AML-193 (cell line): ENCODE measurements at regions not wholly inside any gene's neighbourhood (a gene's known extent, or its start where the extent isn't known, plus 50 kb on each side); places are given as distances from the start of the nearest gene placed in this dataset.

Experiments
- DNase-seq, 2 experiments: peaks; one replicate each; lab custom pipeline; 2025; lab: John Stamatoyannopoulos, UW

DNA sequence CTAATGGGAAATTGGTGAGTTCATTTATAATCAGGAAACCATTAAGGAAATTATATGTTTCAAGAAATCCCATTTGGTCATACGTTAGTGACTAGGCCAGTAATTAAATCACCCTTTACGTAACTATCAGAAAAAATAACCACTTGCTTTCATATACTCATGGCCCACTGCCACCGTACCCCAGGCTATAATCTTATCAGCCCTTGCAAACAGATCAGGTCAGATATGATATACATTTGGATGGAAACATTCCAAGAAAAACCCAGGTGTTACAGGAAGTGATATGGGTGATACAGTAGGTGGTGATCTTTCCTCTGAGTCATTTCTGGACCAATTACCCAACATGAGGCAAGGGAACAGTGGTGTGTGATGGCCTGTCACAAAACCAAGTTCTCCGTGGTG is 481.0 kb upstream of the SEMA3A start:
- DNase-seq = no peak

DNA sequence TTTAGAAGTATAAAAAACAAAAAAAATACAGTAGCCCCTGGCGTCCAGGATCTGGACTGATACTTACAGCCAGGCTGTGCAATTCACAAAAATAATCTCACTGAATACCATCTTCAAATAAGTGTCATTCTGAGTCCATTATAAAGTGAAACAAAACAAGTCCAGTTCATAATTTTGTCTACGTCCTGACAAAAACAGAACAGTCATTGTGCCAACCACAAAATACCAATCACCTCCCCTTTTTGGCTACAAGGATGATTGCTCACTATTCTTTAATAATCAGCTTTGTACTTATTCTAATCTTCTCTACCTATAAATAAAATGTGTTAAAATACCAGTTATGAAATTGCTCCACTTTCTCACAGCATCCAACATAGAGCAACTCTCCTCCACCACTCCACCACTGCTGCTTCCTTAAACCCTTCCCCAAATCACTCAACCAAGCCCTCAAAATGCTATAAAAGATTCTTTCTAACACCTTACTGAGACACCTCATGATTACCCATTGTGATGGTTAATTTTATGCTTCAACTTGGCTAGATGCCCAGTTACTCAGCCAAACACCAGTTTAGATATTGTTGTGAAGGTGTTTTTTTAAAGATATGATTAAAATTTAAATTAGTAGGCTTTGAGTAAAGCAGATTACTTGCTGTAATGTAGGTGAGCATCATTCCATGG is 479.8 kb upstream of the SEMA3A start:
- no peak for DNase-seq

DNA sequence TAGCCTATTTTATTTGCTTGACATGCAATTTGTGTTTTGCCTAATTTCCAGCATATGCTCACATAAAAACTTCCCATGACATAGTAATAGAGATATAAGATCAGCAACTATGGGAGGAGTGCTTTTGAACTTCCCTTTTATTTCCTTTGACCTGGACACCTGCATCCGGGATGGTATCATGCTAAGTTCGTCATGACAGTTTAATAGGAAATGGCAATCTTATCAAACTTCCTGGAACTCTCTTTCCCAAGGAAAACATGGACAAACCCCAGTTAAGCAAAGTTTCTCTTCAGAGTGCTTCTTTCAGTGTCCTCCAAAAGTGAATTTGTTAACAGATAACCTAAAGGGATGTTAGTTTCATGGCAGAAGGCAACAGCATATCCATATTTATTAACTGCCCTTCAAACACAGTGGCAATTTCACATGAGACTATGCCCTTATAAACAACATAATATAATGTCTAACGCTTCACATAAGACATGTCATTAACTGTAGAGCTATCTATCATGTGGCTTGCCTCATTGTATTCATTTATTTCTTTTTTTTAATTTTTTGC is 474.7 kb upstream of the SEMA3A start:
- no peak for DNase-seq

DNA sequence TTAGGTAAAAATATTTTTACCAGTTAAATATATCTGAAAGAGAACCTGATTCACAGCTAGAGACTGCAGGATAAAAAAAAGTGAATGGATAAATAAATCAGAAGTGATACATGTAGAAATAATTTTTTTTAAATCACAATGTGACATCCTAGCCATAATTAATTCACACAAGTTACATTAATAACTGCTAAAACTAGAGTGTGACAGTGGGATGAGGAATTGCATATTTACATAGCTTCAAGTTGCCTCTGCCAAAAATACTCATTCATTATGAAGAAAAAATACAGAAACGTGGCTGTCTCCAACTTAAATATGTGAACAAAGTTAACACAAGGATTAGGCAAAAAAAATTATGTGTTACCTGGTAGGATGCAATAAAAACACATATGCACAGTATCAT is 473.5 kb upstream of the SEMA3A start:
- no peak for DNase-seq

DNA sequence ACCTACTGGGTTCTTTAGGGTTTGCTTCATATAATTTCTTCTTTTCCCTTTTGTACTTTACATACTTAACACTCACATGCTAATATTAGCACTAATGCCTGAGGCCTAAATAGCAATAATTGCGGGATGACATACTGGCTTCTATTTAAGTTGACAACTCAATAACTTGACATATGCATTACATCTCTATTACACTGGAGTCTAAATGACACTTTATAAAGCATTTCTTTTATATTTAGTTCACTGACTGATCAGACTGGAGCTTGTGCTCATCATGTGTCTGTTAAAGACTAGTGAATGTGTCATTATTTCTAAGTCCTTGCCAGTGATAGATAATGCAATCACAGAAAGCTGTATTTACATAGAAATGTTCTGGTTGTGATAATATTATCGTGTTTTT is 472.1 kb upstream of the SEMA3A start:
- DNase-seq = no peak

DNA sequence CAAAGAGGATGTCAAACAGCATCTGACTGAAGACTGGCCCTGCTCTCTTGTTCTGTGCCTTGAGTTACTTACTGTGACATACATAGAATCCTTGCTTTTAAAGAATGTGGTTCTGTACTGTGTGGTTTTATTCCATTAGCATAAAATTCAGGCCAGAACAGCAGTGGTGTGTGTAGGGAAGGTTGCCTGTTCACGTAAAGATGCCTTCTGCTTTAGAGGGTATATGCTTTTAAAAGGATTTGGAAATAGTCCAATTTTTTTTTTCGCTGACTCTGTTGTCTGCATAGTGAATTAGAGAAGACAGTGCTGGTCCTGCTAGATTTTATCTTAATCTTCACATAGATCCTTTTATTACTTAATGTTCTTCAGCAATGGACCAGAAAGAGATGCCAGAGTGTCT is 470.8 kb upstream of the SEMA3A start:
- no peak for DNase-seq

DNA sequence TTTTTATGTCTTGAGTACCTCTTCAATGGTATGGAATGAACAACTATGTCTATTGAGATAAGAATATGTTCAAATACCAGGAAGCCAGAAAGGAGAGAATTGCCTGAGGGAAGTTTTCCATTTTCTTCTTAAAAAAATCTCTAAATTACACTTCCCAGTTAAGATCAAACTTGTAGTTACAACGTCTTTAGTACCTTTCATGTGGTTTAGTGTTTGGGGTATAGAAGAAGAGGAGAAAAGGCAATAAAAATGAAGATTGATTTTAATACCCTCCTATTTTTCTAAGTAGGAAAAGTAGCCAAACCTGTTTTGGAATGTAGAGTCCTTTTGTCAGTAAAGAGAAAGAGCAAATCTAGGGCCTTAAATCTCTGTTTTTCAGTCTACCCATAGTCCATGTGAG is 470.0 kb upstream of the SEMA3A start:
- no peak for DNase-seq

DNA sequence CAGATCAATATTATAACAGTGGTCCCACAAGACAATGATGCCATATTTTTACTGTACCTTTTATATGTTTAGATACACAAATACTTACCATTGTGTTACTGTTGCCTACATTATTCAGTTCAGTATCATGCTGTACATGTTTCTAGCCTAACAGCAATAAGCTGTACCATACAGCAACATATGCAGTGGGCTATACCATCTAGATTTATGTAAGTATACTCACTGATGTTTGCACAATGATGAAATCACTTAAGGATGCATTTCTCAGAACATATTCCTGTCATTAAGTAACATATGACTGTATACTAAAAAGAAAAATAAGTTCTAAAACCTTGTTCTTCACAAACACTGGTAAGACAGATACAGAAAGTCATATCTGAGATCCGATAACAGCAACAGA is 468.6 kb upstream of the SEMA3A start:
- no peak for DNase-seq

DNA sequence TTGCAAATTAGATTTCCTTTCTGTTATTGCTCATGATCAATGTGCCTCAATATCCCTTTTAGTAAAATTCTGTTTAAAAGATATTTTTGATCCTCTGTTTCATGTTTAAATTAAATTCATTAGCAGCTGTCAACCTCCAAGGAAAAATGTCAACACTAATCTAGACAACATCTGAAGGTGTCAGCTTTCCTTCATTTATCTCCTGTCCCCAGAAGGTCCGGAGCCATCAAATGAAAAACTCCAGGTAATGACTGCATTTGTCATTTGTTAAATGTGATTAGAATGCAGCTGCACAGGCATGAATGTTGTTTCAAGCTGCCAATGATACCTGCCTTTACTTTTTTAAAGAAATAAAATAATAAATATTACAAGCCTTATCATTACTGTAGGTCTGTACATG is 463.7 kb upstream of the SEMA3A start:
- DNase-seq = no peak

DNA sequence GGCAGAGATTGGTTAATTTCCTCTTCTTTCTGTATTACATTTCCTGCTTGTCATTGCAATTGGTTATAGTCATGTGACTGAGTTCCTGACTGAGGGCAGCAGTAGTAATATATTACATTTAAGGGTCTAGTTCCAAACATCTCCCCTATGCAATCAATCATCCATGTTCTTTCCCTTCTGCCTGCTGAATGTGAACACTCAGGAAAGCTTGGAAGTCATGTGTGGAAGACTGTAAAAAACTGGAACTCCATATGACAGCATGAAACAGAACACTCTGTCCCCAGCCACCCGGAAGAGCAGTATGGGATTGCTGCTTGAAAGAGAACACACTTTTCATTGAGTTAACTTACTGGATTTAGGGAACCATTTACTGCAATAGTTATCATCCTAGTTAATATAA is 459.7 kb upstream of the SEMA3A start:
- no peak for DNase-seq

DNA sequence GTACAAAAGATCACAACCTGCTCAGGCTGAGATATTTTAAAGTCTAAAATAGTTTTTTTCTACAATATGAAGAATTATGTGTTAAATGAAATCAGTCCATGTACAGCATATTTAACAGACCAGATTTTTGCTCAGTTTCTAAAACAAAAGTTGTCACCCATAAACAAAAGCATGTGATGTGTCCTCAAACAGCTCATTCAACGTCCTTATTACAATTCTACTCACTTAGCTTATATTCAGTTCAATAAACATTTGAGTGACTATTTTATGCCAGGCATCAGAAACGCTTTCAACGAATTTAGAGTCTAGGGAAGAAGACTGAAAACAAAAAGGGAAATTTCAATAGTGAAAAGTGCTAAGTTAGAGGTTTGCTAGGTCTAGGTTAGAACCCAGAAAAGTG is 457.3 kb upstream of the SEMA3A start:
- DNase-seq = no peak

DNA sequence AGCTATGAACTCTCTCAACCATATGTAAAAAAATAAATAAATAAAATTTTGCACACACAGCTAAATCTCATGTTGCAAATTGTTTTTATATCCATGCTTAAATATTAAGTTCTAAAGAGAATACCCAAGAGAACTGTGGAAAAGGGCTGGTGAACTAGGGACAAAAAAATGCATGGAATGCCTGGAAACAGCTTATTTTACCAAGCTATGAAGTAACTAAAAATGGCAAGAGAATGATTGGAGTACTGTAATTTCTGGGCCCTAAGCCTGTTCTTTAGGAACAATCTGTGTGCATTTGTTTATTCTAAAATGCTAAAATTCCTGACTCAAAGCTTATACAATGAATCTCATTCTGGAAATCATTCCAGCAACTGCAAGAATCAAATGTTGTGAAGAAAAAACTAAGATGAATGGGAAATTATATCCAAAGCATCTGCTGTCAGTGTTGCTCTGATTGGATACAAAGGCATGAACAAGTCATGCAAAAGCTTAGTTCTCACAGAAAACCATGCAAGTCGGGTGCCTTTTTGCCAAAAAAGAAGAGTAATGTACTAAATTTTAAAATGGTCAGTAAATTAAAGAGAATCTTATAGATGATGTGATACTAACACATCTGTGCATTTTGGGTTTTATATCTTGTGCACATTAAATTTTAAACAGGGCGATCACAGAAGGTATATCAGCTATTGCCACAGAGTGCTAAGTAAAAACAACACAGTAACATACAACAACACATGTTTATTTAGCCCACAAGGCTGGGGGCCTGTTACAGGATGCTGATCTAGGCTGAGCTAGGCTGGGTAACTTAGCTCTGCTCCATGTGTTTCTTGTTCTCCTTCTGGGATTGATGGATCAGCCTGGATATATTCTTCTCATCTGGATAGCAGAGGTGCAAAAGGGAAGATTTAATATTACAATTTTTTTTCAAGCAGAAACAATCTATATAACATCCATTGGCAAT is 453.5 kb upstream of the SEMA3A start:
- no peak for DNase-seq

DNA sequence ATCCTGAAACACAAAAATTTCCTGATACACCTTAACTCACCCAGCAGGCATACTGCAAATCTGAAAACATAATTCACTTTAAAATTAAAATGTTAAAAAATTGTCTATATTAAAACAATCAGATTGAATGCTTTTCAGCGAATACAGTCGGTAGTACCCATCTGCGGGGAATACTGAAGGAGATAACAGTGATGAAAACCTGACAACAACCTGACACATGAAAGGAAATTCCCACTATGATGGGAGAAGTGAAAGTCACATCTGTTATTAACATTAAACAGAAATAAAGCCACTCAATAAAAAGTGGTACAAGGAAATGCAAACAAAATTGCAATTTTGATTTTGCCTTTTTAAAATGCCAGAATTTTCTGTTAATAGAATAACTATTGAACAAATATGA is 448.0 kb upstream of the SEMA3A start:
- no peak for DNase-seq

DNA sequence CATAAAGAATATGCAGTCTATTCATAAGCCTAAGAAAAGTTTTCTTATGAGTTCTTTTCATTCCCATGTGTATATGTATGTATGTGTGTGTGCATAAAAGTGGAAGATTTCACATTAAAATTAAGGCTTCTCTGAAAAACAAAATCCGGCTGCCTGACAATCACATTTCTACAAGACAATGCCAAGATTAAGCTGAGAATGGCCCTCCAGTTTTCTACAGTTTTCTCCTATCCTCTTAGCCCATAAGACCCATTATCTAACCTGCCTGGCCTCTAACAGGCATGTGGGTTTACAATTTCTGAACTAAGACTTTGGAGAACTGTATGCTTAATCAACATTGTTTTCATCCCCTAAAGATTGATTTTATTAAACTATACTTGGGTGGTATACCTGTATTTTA is 446.0 kb upstream of the SEMA3A start:
- DNase-seq = no peak

DNA sequence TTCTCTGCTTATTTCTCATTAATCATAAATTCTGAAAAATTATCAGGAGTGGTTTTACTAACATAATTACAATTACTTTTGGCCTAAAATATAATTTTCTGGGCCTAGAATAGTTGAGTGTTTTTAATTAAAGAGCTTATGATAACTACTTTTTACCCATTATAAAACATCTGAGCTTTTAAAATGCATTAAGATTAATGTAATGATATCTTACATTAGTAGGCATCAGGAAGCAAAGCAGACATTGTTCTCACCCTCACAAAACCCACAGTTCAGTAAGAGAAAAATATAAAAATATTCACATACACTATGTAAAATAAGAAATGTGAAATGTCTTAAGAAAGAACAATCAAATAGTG is 443.7 kb upstream of the SEMA3A start:
- DNase-seq = no peak

DNA sequence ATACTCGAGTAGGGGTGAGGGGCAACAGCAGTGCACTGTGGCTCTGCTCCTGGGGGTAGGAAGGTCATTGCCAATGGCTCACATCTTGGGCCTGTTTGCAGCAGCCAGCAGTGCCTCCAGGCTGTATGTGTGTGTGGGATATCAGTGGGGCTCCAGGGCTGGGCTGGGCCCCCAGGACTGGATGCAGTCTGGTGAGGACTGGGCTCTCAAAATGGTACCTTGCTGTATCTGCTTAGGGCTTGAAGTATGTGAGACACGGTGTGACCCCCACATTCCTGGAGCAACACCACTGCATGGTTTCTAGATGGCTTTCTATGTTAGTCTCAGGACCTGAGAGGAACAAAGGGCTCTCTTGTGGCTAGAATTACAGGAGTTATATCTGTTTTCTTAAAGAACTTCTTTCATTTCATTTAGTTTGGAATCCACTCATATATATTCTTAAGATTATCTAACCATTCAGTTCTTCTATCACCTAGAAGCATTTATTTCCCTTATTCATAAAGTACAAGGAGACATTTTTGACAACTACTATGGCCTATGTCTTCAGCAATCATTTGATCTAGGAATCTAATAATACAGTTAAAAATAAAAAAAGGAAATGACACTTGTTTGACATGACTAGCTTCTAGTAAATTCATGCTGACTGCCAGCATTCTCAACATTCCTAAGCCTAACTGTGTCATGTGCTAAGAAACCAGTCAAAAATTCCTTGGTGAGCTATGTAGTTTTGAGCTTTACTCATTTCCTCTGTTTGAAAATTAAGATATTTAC is 443.2 kb upstream of the SEMA3A start:
- no peak for DNase-seq

DNA sequence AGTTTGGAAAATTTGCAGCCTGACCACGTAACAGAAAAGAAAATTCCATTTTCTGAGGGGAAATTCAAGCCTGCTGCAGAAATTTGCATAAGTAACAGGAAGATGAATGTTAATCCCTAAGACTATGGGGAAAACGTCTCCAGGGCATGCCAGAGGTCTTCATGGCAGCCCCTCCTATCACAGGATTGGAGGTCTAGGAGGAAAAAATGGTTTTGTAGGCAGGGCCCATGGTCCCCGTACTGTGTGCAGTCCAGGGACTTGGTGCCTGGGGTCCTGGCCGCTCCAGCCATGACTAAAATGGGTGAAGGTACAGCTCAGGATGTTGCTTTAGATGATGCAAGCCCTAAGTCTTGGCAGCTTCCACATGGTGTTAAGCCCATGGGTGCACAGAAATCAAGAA is 437.3 kb upstream of the SEMA3A start:
- DNase-seq = no peak

DNA sequence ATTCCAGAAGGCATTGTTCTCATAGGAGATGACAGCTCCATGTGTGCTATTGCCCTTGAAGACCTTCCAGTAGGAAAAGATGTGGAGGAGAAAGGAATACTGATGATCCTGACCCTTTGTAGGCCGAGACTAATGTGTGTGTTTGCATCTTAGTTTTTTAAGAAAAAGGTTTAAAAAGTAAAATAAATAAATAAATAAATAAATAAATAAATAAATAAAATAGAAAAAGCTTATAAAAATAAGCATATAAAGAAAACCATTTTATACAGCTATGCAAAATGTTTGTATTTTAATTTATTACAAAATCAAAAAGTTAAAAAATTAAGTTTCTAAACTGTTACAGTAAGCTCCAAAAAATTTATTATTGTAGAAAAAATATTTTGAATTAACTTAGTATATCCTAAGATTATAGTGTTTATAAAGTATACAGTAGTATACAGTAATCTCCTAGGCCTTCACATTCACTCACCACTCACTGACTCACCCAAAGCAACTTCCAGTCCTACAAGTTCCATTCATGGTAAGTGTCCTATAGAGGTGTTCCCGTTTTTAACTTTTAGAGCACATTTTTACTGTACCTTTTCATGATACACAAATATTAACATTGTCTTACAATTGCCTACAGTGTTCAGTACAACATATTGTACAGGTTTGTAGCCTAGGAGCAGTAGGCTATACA is 435.2 kb upstream of the SEMA3A start:
- no peak for DNase-seq

DNA sequence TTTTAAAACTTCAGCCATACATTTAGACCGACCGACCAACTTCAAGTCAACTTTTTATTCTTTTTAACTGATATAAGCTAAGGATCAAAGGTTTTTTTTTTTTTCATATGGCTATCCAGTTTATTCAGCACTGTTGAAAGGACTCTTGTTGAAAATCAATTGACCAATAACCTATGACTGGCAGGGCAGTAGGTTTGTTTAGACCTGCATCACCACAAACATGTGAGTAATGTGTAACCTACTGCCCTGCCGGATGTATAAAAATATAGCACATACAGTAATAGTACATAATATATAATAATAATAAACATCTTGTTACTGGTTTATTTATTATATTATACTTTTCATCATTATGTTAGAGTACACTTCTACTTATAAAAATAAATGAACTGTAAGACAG is 434.6 kb upstream of the SEMA3A start:
- DNase-seq = no peak

DNA sequence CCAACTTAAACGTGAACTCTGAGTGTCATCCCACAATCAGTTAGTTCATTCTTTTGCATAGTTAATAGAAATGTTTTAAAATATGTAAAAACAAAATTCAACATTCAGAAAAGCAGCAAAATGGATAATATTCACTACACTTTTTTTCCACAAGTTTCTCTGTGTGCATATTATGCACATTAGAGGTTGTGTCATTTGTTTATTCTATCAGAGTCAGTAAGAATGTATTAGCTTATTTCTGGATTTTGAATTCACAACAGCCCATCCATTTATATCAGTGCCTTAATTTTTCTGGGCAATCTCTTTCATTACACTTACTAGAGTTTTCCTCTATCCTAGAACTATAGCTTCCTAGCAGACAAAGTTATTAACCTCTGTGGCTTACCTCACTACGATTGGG is 432.7 kb upstream of the SEMA3A start:
- no peak for DNase-seq

DNA sequence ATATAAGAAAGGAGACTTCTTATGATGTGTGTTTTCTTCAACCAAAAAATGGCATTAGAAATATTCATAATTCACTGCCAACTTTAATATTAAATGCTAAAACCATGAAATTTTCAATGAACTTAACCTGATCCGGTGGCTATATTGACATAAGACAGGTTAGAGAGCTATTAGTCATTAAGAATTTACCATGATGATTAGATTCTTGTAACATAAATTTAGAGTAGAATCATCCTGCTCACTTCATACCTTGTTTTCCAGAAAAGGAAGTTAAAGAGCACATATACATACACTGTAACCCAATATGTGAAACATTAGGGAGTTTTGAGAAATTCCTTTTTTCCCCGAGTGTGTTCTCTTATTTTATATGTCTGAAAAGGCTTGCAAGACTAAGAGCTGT is 430.3 kb upstream of the SEMA3A start:
- DNase-seq = no peak

DNA sequence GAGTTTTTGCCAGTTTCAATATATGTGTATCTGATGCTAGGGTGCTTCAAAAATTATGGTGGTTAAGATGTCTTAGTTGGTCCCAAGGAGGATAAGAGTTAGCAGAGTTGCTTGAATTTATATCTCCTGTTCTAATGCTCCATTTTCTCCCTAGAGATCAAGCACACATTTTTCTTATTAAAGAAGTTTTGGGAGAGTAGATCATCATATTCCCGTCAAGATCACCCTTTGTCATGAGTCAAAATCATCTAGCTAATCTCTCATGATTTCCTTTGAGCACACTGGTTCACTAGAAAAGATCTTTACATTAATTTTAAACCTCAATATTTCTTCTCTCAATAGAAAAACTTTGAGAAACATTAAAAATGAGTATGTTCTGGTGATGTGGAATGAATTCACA is 429.9 kb upstream of the SEMA3A start:
- no peak for DNase-seq
